ENCODE measurements at regions not wholly inside any gene's neighbourhood (a gene's known extent, or its start where the extent isn't known, plus 50 kb on each side); places are given as distances from the start of the nearest gene placed in this dataset.

DNA sequence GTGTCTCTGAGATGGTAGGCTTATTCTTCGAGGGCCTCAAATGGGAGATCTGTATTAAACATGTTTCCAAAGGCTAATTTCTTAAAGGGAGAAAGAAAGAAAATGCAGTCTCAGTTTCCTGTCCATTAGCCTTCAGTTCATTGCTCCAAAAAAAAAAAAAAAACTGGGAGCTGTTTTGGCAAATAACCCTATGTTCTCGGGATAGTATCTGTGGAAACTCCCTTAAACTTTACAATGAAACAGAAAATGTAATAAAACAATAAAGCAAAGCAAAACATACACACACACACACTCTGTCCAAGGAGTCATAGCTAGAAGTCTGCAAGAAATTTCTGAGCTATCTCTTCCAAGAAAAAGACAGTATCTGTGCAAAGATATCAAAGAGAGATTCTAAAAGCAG lies 172.5 kb upstream of the CELF2 start:
- H3K27ac ChIP-seq (ENCODE audit: low read depth in 2 of 2, low read length in 2 of 2): no peak overlapping the region
- no peak overlapping the region for H3K4me3 ChIP-seq (ENCODE audit: low read length in 3 of 3)
- no peak overlapping the region for H3K9ac ChIP-seq (ENCODE audit: low read length in 3 of 3)
- no peaks in the 10 kb centered on the region for H3K36me3 ChIP-seq (ENCODE audit: control insufficient read depth in 2 of 3, insufficient read depth in 3 of 3, low read length in 3 of 3)
- H3K9me3 ChIP-seq (ENCODE audit: control insufficient read depth in 2 of 3, insufficient read depth in 1 of 3, low read length in 3 of 3): no peaks in the 10 kb centered on the region
- TF ChIP-seq, protein P1, sequence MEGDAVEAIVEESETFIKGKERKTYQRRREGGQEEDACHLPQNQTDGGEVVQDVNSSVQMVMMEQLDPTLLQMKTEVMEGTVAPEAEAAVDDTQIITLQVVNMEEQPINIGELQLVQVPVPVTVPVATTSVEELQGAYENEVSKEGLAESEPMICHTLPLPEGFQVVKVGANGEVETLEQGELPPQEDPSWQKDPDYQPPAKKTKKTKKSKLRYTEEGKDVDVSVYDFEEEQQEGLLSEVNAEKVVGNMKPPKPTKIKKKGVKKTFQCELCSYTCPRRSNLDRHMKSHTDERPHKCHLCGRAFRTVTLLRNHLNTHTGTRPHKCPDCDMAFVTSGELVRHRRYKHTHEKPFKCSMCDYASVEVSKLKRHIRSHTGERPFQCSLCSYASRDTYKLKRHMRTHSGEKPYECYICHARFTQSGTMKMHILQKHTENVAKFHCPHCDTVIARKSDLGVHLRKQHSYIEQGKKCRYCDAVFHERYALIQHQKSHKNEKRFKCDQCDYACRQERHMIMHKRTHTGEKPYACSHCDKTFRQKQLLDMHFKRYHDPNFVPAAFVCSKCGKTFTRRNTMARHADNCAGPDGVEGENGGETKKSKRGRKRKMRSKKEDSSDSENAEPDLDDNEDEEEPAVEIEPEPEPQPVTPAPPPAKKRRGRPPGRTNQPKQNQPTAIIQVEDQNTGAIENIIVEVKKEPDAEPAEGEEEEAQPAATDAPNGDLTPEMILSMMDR (IDR thresholded peaks at IDR 0.05; ENCODE audit: borderline replicate concordance, extremely low read depth, insufficient read depth): no peak
- intact Hi-C loops (cut with DNase I): no loop called here
- H3K4me1 ChIP-seq (ENCODE audit: control insufficient read depth in 2 of 3, insufficient read depth in 2 of 3, low read depth in 1 of 3, low read length in 3 of 3): no peaks in the 10 kb centered on the region
- DNase-seq (no peak), FAIRE-seq (no peak)
- H3K27me3 ChIP-seq (ENCODE audit: control insufficient read depth, insufficient read depth, low read length): no peaks in the 10 kb centered on the region

DNA sequence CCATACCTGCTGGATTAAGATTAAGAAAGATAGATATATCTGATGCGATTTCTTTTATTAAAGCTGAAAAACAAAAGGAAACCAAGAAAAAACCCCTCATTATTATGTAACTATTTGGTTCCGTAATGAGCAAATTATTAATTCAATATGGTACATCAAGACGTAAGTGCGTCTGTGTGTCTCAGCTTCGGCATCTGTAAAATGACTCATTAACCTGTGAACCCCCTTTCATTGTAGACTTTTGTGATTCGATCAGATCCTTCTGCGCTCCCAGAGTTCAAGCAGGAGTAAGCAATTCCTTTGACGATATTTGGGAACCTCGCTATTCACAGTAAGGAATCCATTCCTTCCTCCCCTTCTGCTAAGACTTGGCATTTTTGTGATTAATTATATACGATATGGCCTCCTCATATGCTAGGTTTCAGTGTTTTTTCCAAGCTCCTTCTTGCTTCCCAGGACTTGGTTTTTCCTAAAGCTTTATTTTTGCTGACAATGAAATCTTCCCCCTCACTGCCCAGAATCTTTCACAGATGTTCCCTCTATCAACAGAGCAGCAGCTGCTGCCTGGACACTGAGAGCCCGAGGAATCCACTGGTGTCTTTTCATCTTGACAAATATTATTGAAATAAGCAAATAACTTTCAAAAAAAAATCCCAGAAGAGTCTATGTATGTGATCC lies 171.7 kb upstream of the CELF2 start:
- TF ChIP-seq, protein P1 (IDR thresholded peaks at IDR 0.05; ENCODE audit: borderline replicate concordance, extremely low read depth, insufficient read depth): no peak
- H3K9ac ChIP-seq (ENCODE audit: low read length in 3 of 3): no peak overlapping the region
- H3K27ac ChIP-seq (ENCODE audit: low read depth in 2 of 2, low read length in 2 of 2): no peak overlapping the region
- no peaks in the 10 kb centered on the region for H3K4me1 ChIP-seq (ENCODE audit: control insufficient read depth in 2 of 3, insufficient read depth in 2 of 3, low read depth in 1 of 3, low read length in 3 of 3)
- H3K9me3 ChIP-seq (ENCODE audit: control insufficient read depth in 2 of 3, insufficient read depth in 1 of 3, low read length in 3 of 3): no peaks in the 10 kb centered on the region
- DNase-seq: no peak
- no peaks in the 10 kb centered on the region for H3K27me3 ChIP-seq (ENCODE audit: control insufficient read depth, insufficient read depth, low read length)
- intact Hi-C loops (cut with DNase I): no loop called here
- no peak overlapping the region for H3K4me3 ChIP-seq (ENCODE audit: low read length in 3 of 3)
- H3K36me3 ChIP-seq (ENCODE audit: control insufficient read depth in 2 of 3, insufficient read depth in 3 of 3, low read length in 3 of 3): no peaks in the 10 kb centered on the region
- no peak for FAIRE-seq

DNA sequence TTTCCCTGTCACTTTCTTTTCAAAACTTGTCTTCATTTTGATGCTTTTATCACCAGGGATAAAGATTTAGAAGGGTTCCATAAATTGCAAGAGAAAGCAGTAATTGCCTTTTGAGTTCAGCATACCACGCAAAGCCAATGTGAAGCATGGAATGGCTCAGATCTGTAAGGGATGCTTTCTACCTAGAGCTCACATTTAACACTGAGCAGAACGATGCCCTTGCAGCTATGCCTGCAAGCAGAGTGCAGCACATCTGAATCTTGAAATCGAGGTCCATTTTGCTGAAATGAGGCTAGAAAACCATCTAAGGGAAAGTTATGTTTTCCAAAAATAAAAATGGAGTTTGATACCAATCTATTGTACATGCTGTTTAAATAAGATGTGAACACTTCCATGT lies 171.2 kb upstream of the CELF2 start:
- no peak overlapping the region for H3K4me3 ChIP-seq (ENCODE audit: low read length in 3 of 3)
- H3K9me3 ChIP-seq (ENCODE audit: control insufficient read depth in 2 of 3, insufficient read depth in 1 of 3, low read length in 3 of 3): no peaks in the 10 kb centered on the region
- DNase-seq (no peak), FAIRE-seq (no peak)
- H3K36me3 ChIP-seq (ENCODE audit: control insufficient read depth in 2 of 3, insufficient read depth in 3 of 3, low read length in 3 of 3): no peaks in the 10 kb centered on the region
- TF ChIP-seq, protein P1 (IDR thresholded peaks at IDR 0.05; ENCODE audit: borderline replicate concordance, extremely low read depth, insufficient read depth): no peak
- H3K9ac ChIP-seq (ENCODE audit: low read length in 3 of 3): no peak overlapping the region
- no peaks in the 10 kb centered on the region for H3K27me3 ChIP-seq (ENCODE audit: control insufficient read depth, insufficient read depth, low read length)
- intact Hi-C loops (cut with DNase I): no loop called here
- H3K27ac ChIP-seq (ENCODE audit: low read depth in 2 of 2, low read length in 2 of 2): no peak overlapping the region
- no peaks in the 10 kb centered on the region for H3K4me1 ChIP-seq (ENCODE audit: control insufficient read depth in 2 of 3, insufficient read depth in 2 of 3, low read depth in 1 of 3, low read length in 3 of 3)

DNA sequence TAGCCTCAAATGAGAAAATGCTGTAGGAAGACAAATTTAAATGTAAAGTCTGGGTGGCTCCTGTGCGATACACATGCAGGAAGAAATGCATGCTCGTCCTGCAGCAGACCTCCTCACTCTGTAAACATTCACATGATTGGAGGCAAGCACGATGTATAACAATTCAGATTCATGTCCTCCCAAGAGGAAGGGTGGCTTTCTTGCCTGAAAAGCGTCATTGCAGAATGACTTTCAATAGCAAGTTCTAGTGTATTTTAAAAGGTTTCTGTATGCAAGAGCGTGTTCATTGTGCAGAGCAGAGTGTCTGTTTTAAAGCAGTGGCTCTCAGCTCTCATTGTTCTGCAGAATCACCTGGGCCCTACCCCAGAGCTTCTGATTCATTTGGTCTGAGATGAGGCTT lies 170.3 kb upstream of the CELF2 start:
- H3K9me3 ChIP-seq (ENCODE audit: control insufficient read depth in 2 of 3, insufficient read depth in 1 of 3, low read length in 3 of 3): no peaks in the 10 kb centered on the region
- no peak for FAIRE-seq

More for the DNA sequence above, 170.3 kb upstream of the CELF2 start:
- no peaks in the 10 kb centered on the region for H3K27me3 ChIP-seq (ENCODE audit: control insufficient read depth, insufficient read depth, low read length)
- H3K9ac ChIP-seq (ENCODE audit: low read length in 3 of 3): no peak overlapping the region
- no peak overlapping the region for H3K4me3 ChIP-seq (ENCODE audit: low read length in 3 of 3)
- H3K36me3 ChIP-seq (ENCODE audit: control insufficient read depth in 2 of 3, insufficient read depth in 3 of 3, low read length in 3 of 3): no peaks in the 10 kb centered on the region
- H3K4me1 ChIP-seq (ENCODE audit: control insufficient read depth in 2 of 3, insufficient read depth in 2 of 3, low read depth in 1 of 3, low read length in 3 of 3): no peaks in the 10 kb centered on the region
- DNase-seq: no peak
- no peak overlapping the region for H3K27ac ChIP-seq (ENCODE audit: low read depth in 2 of 2, low read length in 2 of 2)
- intact Hi-C loops (cut with DNase I): no loop called here
- TF ChIP-seq, protein P1 (IDR thresholded peaks at IDR 0.05; ENCODE audit: borderline replicate concordance, extremely low read depth, insufficient read depth): no peak

Measured in kidney (tissue), 13 donors.